IMR-90 (cell line): ENCODE measurements at regions not wholly inside any gene's neighbourhood (a gene's known extent, or its start where the extent isn't known, plus 50 kb on each side); places are given as distances from the start of the nearest gene placed in this dataset.
A peak's percentile ranks its signal among the peaks of the same experiment; 100 is the strongest.

Experiments
- ATAC-seq: fragments of 200-7000 bp; cut with Tn5 transposase; 2 replicates; pipeline ENCODE4 v1.9.1; 2020; ENCODE audit warnings: low read depth, mild to moderate bottlenecking, moderate library complexity
- BruUV-seq: library from RNA; stranded (reverse); fragments of 400-500 nt; replicated peaks from 2 replicates; lab custom pipeline; 2021; lab: Mats Ljungman, UMichigan
- CTCF ChIA-PET: fragments of 300-600 bp; formaldehyde crosslinking; extraction: SDS; loops from one replicate; lab custom pipeline; 2021; ENCODE audit warnings: antibody characterized with exemption; lab: Yijun Ruan, JAX
- POLR2A ChIA-PET: fragments of 300-600 bp; sonication (Branson Sonifier 250); formaldehyde crosslinking; loops from one replicate; lab custom pipeline; 2022; ENCODE audit warnings: antibody characterized with exemption; ENCODE audit not compliant: unreplicated experiment; lab: Charles Lee
- DNase-seq: peaks from one replicate; pipeline ENCODE4 v3.0.0; 2013
- H2AFZ ChIP-seq: replicated peaks from 2 replicates; pipeline ENCODE3; 2013; ENCODE audit warnings: low read length, mild to moderate bottlenecking; ENCODE audit not compliant: poor library complexity
- H2AK5ac ChIP-seq: 2 replicates; pipeline ENCODE4 v1.6.1; 2013; ENCODE audit warnings: low read depth, low read length, inconsistent platforms
- H2AK9ac ChIP-seq: replicated peaks from 2 replicates; pipeline ENCODE3; 2013; ENCODE audit warnings: mild to moderate bottlenecking, low read depth, low read length, moderate library complexity; ENCODE audit not compliant: poor library complexity
- H2BK120ac ChIP-seq: 2 replicates; pipeline ENCODE4 v1.6.1; 2013; ENCODE audit warnings: low read depth, low read length, inconsistent platforms
- H2BK15ac ChIP-seq: 3 replicates; pipeline ENCODE4 v1.6.1; 2013; ENCODE audit warnings: low read depth, low read length, inconsistent platforms
- H2BK20ac ChIP-seq: 2 replicates; pipeline ENCODE4 v1.6.1; 2013; ENCODE audit warnings: low read depth, mild to moderate bottlenecking, inconsistent platforms, low read length, moderate library complexity
- H2BK5ac ChIP-seq: 2 replicates; pipeline ENCODE4 v1.6.1; 2013; ENCODE audit warnings: mild to moderate bottlenecking, low read depth, low read length, inconsistent platforms; ENCODE audit not compliant: poor library complexity, severe bottlenecking
- H3K14ac ChIP-seq: replicated peaks from 2 replicates; pipeline ENCODE4 v1.6.1; 2013; ENCODE audit warnings: low read depth, low read length, inconsistent platforms
- H3K18ac ChIP-seq: 2 replicates; pipeline ENCODE4 v1.6.1; 2013; ENCODE audit warnings: low read depth, low read length, control low read depth
- H3K23ac ChIP-seq: 2 replicates; pipeline ENCODE4 v1.6.1; 2013; ENCODE audit warnings: low read depth, low read length, inconsistent platforms
- H3K27ac ChIP-seq: 2 replicates; pipeline ENCODE4 v1.5.1; 2013; ENCODE audit warnings: mild to moderate bottlenecking, control low read depth, low read length; ENCODE audit not compliant: insufficient read depth
- H3K27me3 ChIP-seq: 2 replicates; pipeline ENCODE4 v1.6.1; 2013; ENCODE audit warnings: low read length; ENCODE audit not compliant: control insufficient read depth, insufficient read depth
- H3K36me3 ChIP-seq: 2 replicates; pipeline ENCODE4 v1.6.1; 2013; ENCODE audit warnings: low read length, mixed read lengths; ENCODE audit not compliant: control insufficient read depth, insufficient read depth
- H3K4ac ChIP-seq: 2 replicates; pipeline ENCODE4 v1.6.1; 2013; ENCODE audit warnings: low read depth, low read length, inconsistent platforms
- H3K4me1 ChIP-seq: 2 replicates; pipeline ENCODE4 v1.6.1; 2013; ENCODE audit warnings: low read length, mixed read lengths; ENCODE audit not compliant: control insufficient read depth, insufficient read depth
- H3K4me2 ChIP-seq: 2 replicates; pipeline ENCODE4 v1.6.1; 2013; ENCODE audit warnings: low read depth, mild to moderate bottlenecking, control low read depth, low read length, moderate library complexity
- H3K4me3 ChIP-seq: 2 replicates; pipeline ENCODE4 v1.5.1; 2013; ENCODE audit warnings: low read depth, mild to moderate bottlenecking, control low read depth, low read length, moderate library complexity; ENCODE audit not compliant: insufficient read depth
- H3K56ac ChIP-seq: 2 replicates; pipeline ENCODE4 v1.6.1; 2013; ENCODE audit warnings: low read length, inconsistent platforms; ENCODE audit not compliant: insufficient read depth; ENCODE audit errors: extremely low read depth
- H3K79me1 ChIP-seq, 2 experiments: 2 replicates each; pipeline ENCODE4 v1.6.1; 2013; ENCODE audit warnings: low read length in 2 of 2, inconsistent platforms in 1 of 2, low read depth in 1 of 2
- H3K9ac ChIP-seq: 2 replicates; pipeline ENCODE4 v1.6.1; 2013; ENCODE audit warnings: low read depth, low read length, control low read depth
- H3K9me1 ChIP-seq: 2 replicates; pipeline ENCODE4 v1.6.1; 2013; ENCODE audit warnings: low read length, inconsistent platforms; ENCODE audit not compliant: insufficient read depth
- H3K9me3 ChIP-seq: 2 replicates; pipeline ENCODE4 v1.6.1; 2013; ENCODE audit warnings: low read length; ENCODE audit not compliant: control insufficient read depth, insufficient read depth
- H4K20me1 ChIP-seq: 2 replicates; pipeline ENCODE4 v1.6.1; 2013; ENCODE audit warnings: low read length, inconsistent platforms; ENCODE audit not compliant: insufficient read depth
- H4K5ac ChIP-seq: 2 replicates; pipeline ENCODE4 v1.6.1; 2013; ENCODE audit warnings: mild to moderate bottlenecking, low read depth, low read length, control low read depth
- H4K8ac ChIP-seq, 2 experiments: 2 replicates each; pipeline ENCODE4 v1.6.1; 2013; ENCODE audit warnings: low read depth in 2 of 2, low read length in 2 of 2, control low read depth in 1 of 2, inconsistent platforms in 1 of 2
- H4K91ac ChIP-seq: 2 replicates; pipeline ENCODE4 v1.6.1; 2013; ENCODE audit warnings: low read depth, low read length, inconsistent platforms; ENCODE audit not compliant: insufficient read depth
- CHD1 ChIP-seq: IDR thresholded peaks from 2 replicates; pipeline ENCODE4 v1.6.1; 2012; ENCODE audit warnings: low read depth, low read length, improper control_type of control experiment
- MAFK ChIP-seq: IDR thresholded peaks from 2 replicates; pipeline ENCODE4 v1.6.1; 2012; ENCODE audit warnings: low read depth, low read length, improper control_type of control experiment
- WGBS, 2 experiments: methylation state at CpG; one replicate each; pipeline versions ENCODE4 v1.1.5 to v1.1.7; 2013; ENCODE audit warnings: missing lambda C conversion rate in 2 of 2; ENCODE audit not compliant: insufficient read length in 1 of 2; ENCODE audit errors: extremely low coverage in 2 of 2; 5-methylcytosine and 5-hydroxymethylcytosine counted together
- dilution Hi-C: fragments of 300-500 bp; cut with HindIII; formaldehyde crosslinking; loops from one replicate; pipeline ENCODE4 v1.14.3; 2018; ENCODE audit warnings: low sequenced_read_pairs; ENCODE audit not compliant: unreplicated experiment
- in situ Hi-C: fragments of 300-500 bp; cut with MboI; formaldehyde crosslinking; loops from 3 replicates; pipeline ENCODE4 v1.14.3; 2019; ENCODE audit warnings: low sequenced_read_pairs, inconsistent platforms, mixed read lengths
- intact Hi-C: fragments of 100-400 bp; cut with micrococcal nuclease; formaldehyde crosslinking; loops from 2 replicates; pipeline ENCODE4 v1.10.0; 2022

- Histone ChIP-seq H2AK5ac (no peak overlapping the region), H3K23ac (no peak overlapping the region), H3K27ac (no peak overlapping the region), H3K9me3 (no peaks in the 10 kb centered on the region), H3K4ac (no peak overlapping the region), H2AFZ (no peak overlapping the region), H3K9ac (no peak overlapping the region), H3K4me3 (no peak overlapping the region), H4K5ac (no peak overlapping the region), H2AK9ac (no peak overlapping the region), H2BK5ac (no peak overlapping the region), H3K4me1 (no peaks in the 10 kb centered on the region), H4K8ac (no peak overlapping the region), H4K20me1 (no peaks in the 10 kb centered on the region), H3K36me3 (no peaks in the 10 kb centered on the region), H4K91ac (no peak overlapping the region), H3K27me3 (no peaks in the 10 kb centered on the region), H2BK20ac (no peak overlapping the region), H3K79me1 (no peaks in the 10 kb centered on the region), H2BK120ac (no peak overlapping the region), H2BK15ac (no peak overlapping the region), H3K56ac (no peak overlapping the region), H3K4me2 (no peak overlapping the region), H3K14ac (no peak overlapping the region), H3K18ac (no peak overlapping the region), H3K9me1 (no peaks in the 10 kb centered on the region)
- dilution Hi-C loops: no loop called here
- DNase-seq: no peak
- WGBS, 2 experiments: no CpG with 5 or more reads among the region's 3 CpGs
- no peak for ATAC-seq
- ChIA-PET POLR2A (no interaction called here), CTCF (no interaction called here)
- TF ChIP-seq MAFK (peak; percentile 88), CHD1 (no peak)
- in situ Hi-C loops: no loop called here
- intact Hi-C loops: no loop called here
- BruUV-seq: no TSS peak
Measured at GRCh38 chr20:12815778-12816408, 192.9 kb upstream of the SPTLC3 start.
